Naive thymus-derived CD4-positive, alpha-beta T cell (primary cell): ENCODE measurements at regions not wholly inside any gene's neighbourhood (a gene's known extent, or its start where the extent isn't known, plus 50 kb on each side); places are given as distances from the start of the nearest gene placed in this dataset.

ENCODE experiments used
- ATAC-seq: fragments of 150-1000 bp; cut with Tn5 transposase; 2 replicates; pipeline ENCODE4 v1.10.0; 2021; ENCODE audit warnings: mild to moderate bottlenecking, moderate library complexity
- CTCF ChIA-PET: fragments of 350-600 bp; sonication (Branson Sonifier 250); formaldehyde crosslinking; loops from one replicate; lab custom pipeline; 2021; ENCODE audit warnings: antibody characterized with exemption; lab: Charles Lee
- POLR2A ChIA-PET: fragments of 350-600 bp; sonication (Branson Sonifier 250); formaldehyde crosslinking; loops from one replicate; lab custom pipeline; 2021; ENCODE audit warnings: antibody characterized with exemption, inconsistent platforms; lab: Charles Lee
- DNase-seq, 9 donors: peaks; one replicate each; pipeline versions ENCODE4 v3.0.0 to v3.0.0-alpha.2; 2020 to 2022; ENCODE audit warnings: mixed read lengths in 1 of 9
- H3K27ac ChIP-seq: one replicate; pipeline ENCODE4 v1.7.0; 2013; ENCODE audit warnings: mild to moderate bottlenecking, low read depth, low read length, moderate library complexity
- H3K27me3 ChIP-seq, 2 donors: one replicate each; pipeline ENCODE4 v1.7.0; 2013; ENCODE audit warnings: low read length in 2 of 2, mild to moderate bottlenecking in 2 of 2, moderate library complexity in 2 of 2; ENCODE audit not compliant: control insufficient read depth in 2 of 2, insufficient read depth in 2 of 2
- H3K36me3 ChIP-seq, 3 experiments: 1 replicate in 2 of 3; 2 replicates in 1 of 3; pipeline ENCODE4 v1.7.0; 2013; ENCODE audit warnings: low read length in 3 of 3, mild to moderate bottlenecking in 3 of 3, moderate library complexity in 1 of 3; ENCODE audit not compliant: insufficient read depth in 3 of 3, control insufficient read depth in 2 of 3
- H3K4me1 ChIP-seq, 2 donors: one replicate each; pipeline ENCODE4 v1.7.0; 2013; ENCODE audit warnings: low read length in 2 of 2, mild to moderate bottlenecking in 2 of 2, moderate library complexity in 1 of 2; ENCODE audit not compliant: control insufficient read depth in 2 of 2, insufficient read depth in 2 of 2
- H3K4me3 ChIP-seq: 2 replicates; pipeline ENCODE4 v1.7.0; 2013; ENCODE audit warnings: mild to moderate bottlenecking, low read length
- H3K9me3 ChIP-seq, 3 experiments: 1 replicate in 2 of 3; 2 replicates in 1 of 3; pipeline ENCODE4 v1.7.0; 2013; ENCODE audit warnings: low read length in 3 of 3; ENCODE audit not compliant: control insufficient read depth in 2 of 3
- H3K27ac Mint-ChIP-seq, 9 donors: one replicate each; pipeline ENCODE4 v1.8.0; 2020 to 2022; ENCODE audit warnings: mixed read lengths in 9 of 9, mild to moderate bottlenecking in 8 of 9, moderate library complexity in 5 of 9, inconsistent platforms in 2 of 9
- H3K27me3 Mint-ChIP-seq, 5 donors: one replicate each; pipeline ENCODE4 v1.8.0; 2021 to 2022; ENCODE audit warnings: mixed read lengths in 5 of 5, mild to moderate bottlenecking in 1 of 5
- H3K36me3 Mint-ChIP-seq, 5 donors: one replicate each; pipeline ENCODE4 v1.8.0; 2020 to 2022; ENCODE audit warnings: mixed read lengths in 5 of 5, mild to moderate bottlenecking in 3 of 5, inconsistent platforms in 1 of 5
- H3K4me1 Mint-ChIP-seq, 7 donors: one replicate each; pipeline ENCODE4 v1.8.0; 2020 to 2022; ENCODE audit warnings: mixed read lengths in 7 of 7, mild to moderate bottlenecking in 3 of 7, inconsistent platforms in 1 of 7
- H3K4me3 Mint-ChIP-seq, 10 donors: one replicate each; pipeline ENCODE4 v1.8.0; 2020 to 2022; ENCODE audit warnings: mild to moderate bottlenecking in 10 of 10, mixed read lengths in 10 of 10, moderate library complexity in 6 of 10, inconsistent platforms in 2 of 10
- H3K9me3 Mint-ChIP-seq, 11 donors: one replicate each; pipeline ENCODE4 v1.8.0; 2020 to 2022; ENCODE audit warnings: mixed read lengths in 11 of 11, mild to moderate bottlenecking in 4 of 11, inconsistent platforms in 1 of 11, moderate library complexity in 1 of 11
- intact Hi-C, 2 donors: fragments of 100-400 bp; cut with micrococcal nuclease; formaldehyde crosslinking; loops; one replicate each; pipeline ENCODE4 v1.15.1; 2023

GRCh38 chr5:124546643-124547042 lies 199.8 kb downstream of the ZNF608 start:
- H3K4me3 Mint-ChIP-seq, result no peak overlapping the region
- no peak overlapping the region for H3K27ac ChIP-seq
- no peaks in the 10 kb centered on the region for H3K4me1 ChIP-seq
- no peaks in the 10 kb centered on the region for H3K27me3 ChIP-seq
- intact Hi-C loops, result no loop called here
- peaks cover 0 to 5% (median 0%) of the 10 kb centered on the region in 11 donors for H3K9me3 Mint-ChIP-seq
- H3K9me3 ChIP-seq, result no peaks in the 10 kb centered on the region
- ChIA-PET POLR2A (no interaction called here), CTCF (no interaction called here)
- no peaks in the 10 kb centered on the region for H3K27me3 Mint-ChIP-seq
- H3K4me1 Mint-ChIP-seq, result no peaks in the 10 kb centered on the region
- H3K36me3 ChIP-seq, result no peaks in the 10 kb centered on the region
- DNase-seq, result no peak
- ATAC-seq, result no peak
- no peak overlapping the region for H3K4me3 ChIP-seq
- no peak overlapping the region for H3K27ac Mint-ChIP-seq
- H3K36me3 Mint-ChIP-seq, result no peaks in the 10 kb centered on the region

GRCh38 chr5:124544366-124545055 lies 201.9 kb downstream of the ZNF608 start:
- intact Hi-C loops, result no loop called here
- Mint-ChIP-seq H3K9me3 (peaks cover 0 to 7% (median 1%) of the 10 kb centered on the region in 11 donors), H3K27me3 (peaks cover 0 to 5% (median 0%) of the 10 kb centered on the region in 5 donors), H3K4me1 (no peaks in the 10 kb centered on the region), H3K27ac (no peak overlapping the region), H3K36me3 (no peaks in the 10 kb centered on the region), H3K4me3 (no peak overlapping the region)
- ATAC-seq, result no peak
- Histone ChIP-seq H3K4me3 (no peak overlapping the region), H3K36me3 (no peaks in the 10 kb centered on the region), H3K4me1 (no peaks in the 10 kb centered on the region), H3K9me3 (no peaks in the 10 kb centered on the region), H3K27ac (no peak overlapping the region), H3K27me3 (no peaks in the 10 kb centered on the region)
- CTCF ChIA-PET, result no interaction called here
- no peak for DNase-seq
- POLR2A ChIA-PET, result no interaction called here

- Mint-ChIP-seq H3K4me3 (no peak overlapping the region), H3K4me1 (no peaks in the 10 kb centered on the region), H3K27ac (no peak overlapping the region), H3K9me3 (peaks cover 0 to 20% (median 6%) of the 10 kb centered on the region in 11 donors), H3K36me3 (peaks cover 0 to 3% (median 0%) of the 10 kb centered on the region in 5 donors), H3K27me3 (peaks cover 0 to 5% (median 3%) of the 10 kb centered on the region in 5 donors)
- DNase-seq (no peak), ATAC-seq (no peak)
- H3K4me3 ChIP-seq, result no peak overlapping the region
- no peaks in the 10 kb centered on the region for H3K9me3 ChIP-seq
- POLR2A ChIA-PET, result no interaction called here
- CTCF ChIA-PET, result no interaction called here
- no peaks in the 10 kb centered on the region for H3K4me1 ChIP-seq
- H3K36me3 ChIP-seq, result no peaks in the 10 kb centered on the region
- no peak overlapping the region for H3K27ac ChIP-seq
- intact Hi-C loops, result no loop called here
- no peaks in the 10 kb centered on the region for H3K27me3 ChIP-seq
Measured at GRCh38 chr5:124538931-124539330, 207.5 kb downstream of the ZNF608 start.

DNA sequence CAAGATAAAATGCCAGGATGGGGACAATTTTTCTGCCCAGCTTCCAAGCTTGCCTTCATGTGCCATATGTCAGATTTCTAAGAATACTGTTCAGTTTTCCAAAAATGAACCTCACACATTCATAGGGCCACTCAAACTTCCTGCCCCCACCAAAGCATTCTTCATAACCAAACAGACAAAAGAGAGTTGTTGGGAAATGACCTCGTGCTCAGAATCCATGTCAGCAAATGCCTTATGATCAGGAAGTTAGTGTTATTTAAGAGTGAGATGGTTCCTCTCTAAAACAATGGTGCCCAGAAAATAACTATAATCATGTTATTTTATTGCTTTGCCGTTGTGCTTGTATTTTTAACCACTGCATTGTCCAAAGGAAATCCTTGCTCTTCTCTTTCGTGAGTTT lies 208.2 kb downstream of the ZNF608 start:
- ChIA-PET POLR2A (no interaction called here), CTCF (no interaction called here)
- Histone ChIP-seq H3K4me1 (no peaks in the 10 kb centered on the region), H3K9me3 (no peaks in the 10 kb centered on the region), H3K36me3 (no peaks in the 10 kb centered on the region), H3K27me3 (no peaks in the 10 kb centered on the region), H3K27ac (no peak overlapping the region), H3K4me3 (no peak overlapping the region)
- Mint-ChIP-seq H3K27me3 (peaks cover 0 to 5% (median 3%) of the 10 kb centered on the region in 5 donors), H3K27ac (no peak overlapping the region), H3K4me3 (no peak overlapping the region), H3K4me1 (no peaks in the 10 kb centered on the region), H3K36me3 (peaks cover 0 to 3% (median 0%) of the 10 kb centered on the region in 5 donors), H3K9me3 (peaks cover 0 to 20% (median 7%) of the 10 kb centered on the region in 11 donors)
- intact Hi-C loops, result no loop called here
- ATAC-seq (no peak), DNase-seq (no peak)

DNA sequence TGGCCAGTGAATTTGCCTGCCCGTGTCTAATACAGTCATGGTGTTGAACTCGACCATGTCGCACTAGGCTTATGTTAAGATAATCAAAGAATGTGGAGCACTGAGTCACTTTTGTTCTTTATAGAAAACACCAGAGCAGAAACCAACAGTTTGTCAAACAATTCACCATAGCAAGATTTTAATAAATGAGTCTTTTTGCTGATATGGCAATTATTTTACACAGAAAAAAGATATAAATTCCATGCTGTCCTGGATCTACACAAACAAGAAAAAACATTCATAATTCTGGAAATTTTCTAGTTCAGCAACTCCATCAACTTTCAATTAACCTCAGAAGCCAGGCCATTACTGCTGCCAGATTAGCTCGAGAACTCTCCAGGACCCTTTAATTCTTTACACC lies 208.9 kb downstream of the ZNF608 start:
- intact Hi-C loops, result no loop called here
- no peaks in the 10 kb centered on the region for H3K4me1 Mint-ChIP-seq
- no peaks in the 10 kb centered on the region for H3K36me3 ChIP-seq
- H3K27me3 ChIP-seq, result no peaks in the 10 kb centered on the region
- H3K9me3 Mint-ChIP-seq, result peaks cover 0 to 20% (median 9%) of the 10 kb centered on the region in 11 donors
- ATAC-seq, result no peak
- no peaks in the 10 kb centered on the region for H3K9me3 ChIP-seq
- H3K27me3 Mint-ChIP-seq, result peaks cover 0 to 5% (median 3%) of the 10 kb centered on the region in 5 donors
- H3K4me1 ChIP-seq, result no peaks in the 10 kb centered on the region
- CTCF ChIA-PET, result no interaction called here
- POLR2A ChIA-PET, result no interaction called here
- no peak overlapping the region for H3K4me3 ChIP-seq
- no peak overlapping the region for H3K27ac ChIP-seq
- peaks cover 0 to 3% (median 0%) of the 10 kb centered on the region in 5 donors for H3K36me3 Mint-ChIP-seq
- DNase-seq, result no peak
- no peak overlapping the region for H3K27ac Mint-ChIP-seq
- H3K4me3 Mint-ChIP-seq, result no peak overlapping the region

GRCh38 chr5:124537107-124537506 lies 209.3 kb downstream of the ZNF608 start:
- Histone ChIP-seq H3K27me3 (no peaks in the 10 kb centered on the region), H3K9me3 (no peaks in the 10 kb centered on the region), H3K36me3 (no peaks in the 10 kb centered on the region), H3K4me1 (no peaks in the 10 kb centered on the region), H3K4me3 (no peak overlapping the region), H3K27ac (no peak overlapping the region)
- H3K9me3 Mint-ChIP-seq, result peaks cover 0 to 20% (median 9%) of the 10 kb centered on the region in 11 donors
- no peak for ATAC-seq
- CTCF ChIA-PET, result no interaction called here
- POLR2A ChIA-PET, result no interaction called here
- no peaks in the 10 kb centered on the region for H3K4me1 Mint-ChIP-seq
- no peak for DNase-seq
- peaks cover 0 to 3% (median 0%) of the 10 kb centered on the region in 5 donors for H3K36me3 Mint-ChIP-seq
- intact Hi-C loops, result no loop called here
- H3K27me3 Mint-ChIP-seq, result peaks cover 0 to 5% (median 3%) of the 10 kb centered on the region in 5 donors
- no peak overlapping the region for H3K27ac Mint-ChIP-seq
- H3K4me3 Mint-ChIP-seq, result no peak overlapping the region

DNA sequence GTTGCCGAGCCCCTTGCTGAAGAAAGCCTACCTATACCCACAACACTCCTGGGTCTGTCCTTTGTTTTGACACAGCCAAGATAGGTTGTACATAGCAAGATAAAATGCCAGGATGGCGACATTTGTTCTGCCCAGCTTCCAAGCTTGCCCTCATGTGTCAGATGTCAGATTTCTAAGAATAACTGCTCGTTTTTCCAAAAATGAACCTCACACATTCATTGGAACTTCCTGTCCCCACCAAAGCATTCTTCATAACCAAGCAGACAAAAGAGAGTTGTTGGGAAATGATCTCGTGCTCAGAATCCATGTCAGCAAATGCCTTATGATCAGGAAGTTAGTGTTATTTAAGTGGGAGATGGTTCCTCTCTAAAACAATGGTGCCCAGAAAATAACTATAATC lies 210.1 kb downstream of the ZNF608 start:
- no peak overlapping the region for H3K27ac ChIP-seq
- DNase-seq (no peak), ATAC-seq (no peak)
- H3K36me3 ChIP-seq, result no peaks in the 10 kb centered on the region
- intact Hi-C loops, result no loop called here
- ChIA-PET CTCF (no interaction called here), POLR2A (no interaction called here)
- Mint-ChIP-seq H3K27ac (no peak overlapping the region), H3K36me3 (peaks cover 0 to 3% (median 0%) of the 10 kb centered on the region in 5 donors), H3K4me1 (no peaks in the 10 kb centered on the region), H3K9me3 (peaks cover 0 to 20% (median 9%) of the 10 kb centered on the region in 11 donors), H3K4me3 (no peak overlapping the region), H3K27me3 (peaks cover 0 to 5% (median 3%) of the 10 kb centered on the region in 5 donors)
- H3K9me3 ChIP-seq, result no peaks in the 10 kb centered on the region
- no peaks in the 10 kb centered on the region for H3K27me3 ChIP-seq
- H3K4me3 ChIP-seq, result no peak overlapping the region
- H3K4me1 ChIP-seq, result no peaks in the 10 kb centered on the region
